ENCODE measurements at regions not wholly inside any gene's neighbourhood (a gene's known extent, or its start where the extent isn't known, plus 50 kb on each side); places are given as distances from the start of the nearest gene placed in this dataset.

DNA sequence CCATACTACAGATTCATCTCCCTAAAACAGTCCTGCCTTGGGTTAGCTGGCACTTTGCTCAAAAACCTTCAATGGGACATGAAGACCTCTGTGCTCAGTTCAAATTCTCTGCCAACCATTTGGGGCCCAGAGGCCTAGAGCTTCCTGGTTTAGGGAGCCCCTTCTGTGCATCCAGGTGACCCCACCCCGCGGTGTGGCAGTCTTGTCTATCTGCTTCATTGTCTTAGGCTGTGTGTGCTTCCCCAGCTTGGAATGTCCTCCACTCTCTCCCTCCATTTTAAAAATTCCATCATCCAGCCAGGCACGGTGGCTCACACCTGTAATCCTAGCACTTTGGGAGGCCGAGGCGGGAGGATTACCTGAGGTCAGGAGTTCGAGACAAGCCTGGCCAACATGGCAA is 99.0 kb upstream of the NEO1 start:
- WGBS, 2 donors: 92 to 93% methylated on average over 6 of the region's 6 CpGs
- DNase-seq (ENCODE audit: low spot score in 2 of 2): no peak
- no peak for TF ChIP-seq POLR2A (IDR thresholded peaks at IDR 0.05)
- no peak for TF ChIP-seq CTCF (IDR thresholded peaks at IDR 0.05)
- intact Hi-C loops (cut with DNase I; ENCODE audit: low total_unique reads): no loop called here
- no peak overlapping the region for H3K4me3 ChIP-seq (ENCODE audit: low read depth, poor library complexity, severe bottlenecking)

DNA sequence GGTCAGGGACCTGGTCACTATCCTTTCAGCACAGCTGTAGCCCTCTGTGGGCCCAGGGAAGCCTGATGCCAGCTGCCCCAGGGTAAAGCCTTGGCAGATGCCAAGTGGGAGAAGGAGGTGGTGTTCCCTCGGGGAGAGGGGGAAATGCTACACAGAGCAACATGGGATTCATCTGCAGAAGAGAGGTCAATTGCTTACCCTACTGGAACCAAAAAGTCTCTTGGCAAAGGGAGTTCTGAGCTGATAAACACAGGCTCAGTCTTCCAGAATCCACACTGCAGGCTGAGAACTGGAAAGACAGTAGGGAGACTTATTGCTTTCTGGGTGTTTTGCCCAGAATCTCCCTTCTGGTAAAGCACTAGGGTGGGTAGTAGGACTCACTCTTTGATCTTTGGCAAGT is 100.1 kb upstream of the NEO1 start:
- no peak overlapping the region for H3K4me3 ChIP-seq (ENCODE audit: low read depth, poor library complexity, severe bottlenecking)
- no peak for TF ChIP-seq POLR2A (IDR thresholded peaks at IDR 0.05)
- TF ChIP-seq CTCF (IDR thresholded peaks at IDR 0.05): no peak
- no peak for DNase-seq (ENCODE audit: low spot score in 2 of 2)

DNA sequence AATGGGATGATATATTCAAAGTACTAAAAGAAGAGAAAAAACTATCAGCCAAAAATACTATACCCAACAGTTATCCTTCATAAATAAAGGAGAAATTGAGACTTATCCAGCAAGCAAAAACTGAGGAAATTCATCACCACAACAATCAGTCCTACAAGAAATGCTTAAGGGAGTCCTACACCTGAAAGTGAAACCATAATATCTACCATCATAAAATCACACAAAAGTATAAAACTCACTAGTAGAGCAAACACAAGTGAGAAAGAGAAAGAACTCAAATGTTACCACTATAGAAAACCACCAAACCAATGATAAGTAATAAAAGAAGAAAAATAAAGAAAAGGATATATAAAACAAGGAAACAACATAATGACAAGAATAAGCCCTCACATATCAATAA is 103.6 kb upstream of the NEO1 start:
- no peak for TF ChIP-seq POLR2A (IDR thresholded peaks at IDR 0.05)
- TF ChIP-seq CTCF (IDR thresholded peaks at IDR 0.05): no peak
- intact Hi-C loops (cut with DNase I; ENCODE audit: low total_unique reads): no loop called here
- DNase-seq (ENCODE audit: low spot score in 2 of 2): no peak

More for the DNA sequence above, 100.1 kb upstream of the NEO1 start:
- 50 to 75% methylated on average over 1 of the region's 1 CpG for WGBS, 2 donors
- intact Hi-C loops (cut with DNase I; ENCODE audit: low total_unique reads): no loop called here

DNA sequence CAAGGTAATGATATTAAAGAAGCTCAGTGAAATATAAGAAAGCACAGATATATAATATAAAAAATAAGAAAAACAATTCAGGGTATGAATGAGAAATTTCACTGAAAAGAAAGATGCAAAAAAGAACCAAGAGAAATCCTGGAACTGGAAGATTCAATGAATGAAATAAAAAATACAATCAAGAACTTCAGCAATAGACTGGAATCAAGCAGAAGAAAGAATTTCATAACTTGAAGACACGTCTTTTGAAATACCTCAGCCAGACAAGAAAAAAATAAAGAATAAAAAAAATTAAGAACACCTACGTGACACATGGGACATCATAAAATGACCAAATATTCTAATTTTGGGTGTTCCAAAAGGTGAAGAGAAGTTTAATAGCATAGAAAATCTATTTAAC is 104.6 kb upstream of the NEO1 start:
- no peak for TF ChIP-seq POLR2A (IDR thresholded peaks at IDR 0.05)
- TF ChIP-seq CTCF (IDR thresholded peaks at IDR 0.05): no peak
- DNase-seq (ENCODE audit: low spot score in 2 of 2): no peak
- 86 to 87% methylated on average over 2 of the region's 2 CpGs for WGBS, 2 donors
- H3K4me3 ChIP-seq (ENCODE audit: low read depth, poor library complexity, severe bottlenecking): no peak overlapping the region
- intact Hi-C loops (cut with DNase I; ENCODE audit: low total_unique reads): no loop called here

More for the DNA sequence above, 103.6 kb upstream of the NEO1 start:
- no peak overlapping the region for H3K4me3 ChIP-seq (ENCODE audit: low read depth, poor library complexity, severe bottlenecking)

DNA sequence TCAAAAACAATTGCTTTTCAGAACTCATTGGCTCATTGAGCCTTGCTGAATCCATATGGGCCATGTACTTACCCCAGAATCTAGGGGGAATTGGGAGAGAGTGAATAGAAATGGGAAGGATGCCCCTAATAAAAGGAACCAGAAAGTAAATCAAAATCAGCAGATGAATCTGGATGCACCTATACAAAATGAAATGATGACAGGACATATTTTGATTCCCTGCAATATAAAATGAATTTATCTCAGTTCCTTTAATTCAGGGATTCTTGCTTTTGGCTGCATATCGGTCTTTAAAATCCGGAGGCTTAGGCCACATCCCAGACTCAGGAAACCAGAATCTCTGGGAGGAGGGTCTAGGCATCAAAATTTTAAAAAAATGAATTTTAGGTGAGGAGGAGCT is 107.7 kb upstream of the NEO1 start:
- intact Hi-C loops (cut with DNase I; ENCODE audit: low total_unique reads): no loop called here
- TF ChIP-seq POLR2A (IDR thresholded peaks at IDR 0.05) (no peak), CTCF (IDR thresholded peaks at IDR 0.05) (no peak)
- WGBS, 2 donors: 87 to 88% methylated on average over 2 of the region's 2 CpGs
- H3K4me3 ChIP-seq (ENCODE audit: low read depth, poor library complexity, severe bottlenecking): no peak overlapping the region
- DNase-seq (ENCODE audit: low spot score in 2 of 2): no peak

DNA sequence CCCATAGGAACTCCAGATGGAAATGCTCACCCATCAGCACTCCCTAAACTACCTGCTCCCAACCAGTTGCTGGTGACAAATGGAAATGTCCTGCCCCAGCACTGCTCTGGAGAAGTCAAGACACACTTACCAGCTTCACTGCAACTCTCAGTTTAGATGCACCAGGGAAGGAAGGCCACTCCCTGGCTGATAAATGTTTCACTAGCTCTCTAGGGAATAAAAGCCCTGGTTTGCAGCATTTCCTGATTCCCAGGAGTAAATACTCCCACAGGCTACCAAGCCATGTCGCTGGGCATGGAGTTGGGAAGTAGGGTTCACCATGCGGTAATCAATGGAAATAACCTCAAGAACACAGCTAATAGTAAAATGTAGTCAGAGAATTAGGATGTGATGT is 112.0 kb upstream of the NEO1 start:
- DNase-seq (ENCODE audit: low spot score in 2 of 2): no peak
- WGBS, 2 donors: 90 to 91% methylated on average over 2 of the region's 2 CpGs
- intact Hi-C loops (cut with DNase I; ENCODE audit: low total_unique reads): no loop called here
- no peak for TF ChIP-seq POLR2A (IDR thresholded peaks at IDR 0.05)
- no peak for TF ChIP-seq CTCF (IDR thresholded peaks at IDR 0.05)
- no peak overlapping the region for H3K4me3 ChIP-seq (ENCODE audit: low read depth, poor library complexity, severe bottlenecking)
